Neural cell (in vitro differentiated cells): ENCODE measurements at regions not wholly inside any gene's neighbourhood (a gene's known extent, or its start where the extent isn't known, plus 50 kb on each side); places are given as distances from the start of the nearest gene placed in this dataset.

Source experiments
- CTCF ChIP-seq: fragments of 450-650 bp; IDR thresholded peaks from 2 replicates; pipeline ENCODE4 v1.5.1; 2014; ENCODE audit warnings: antibody characterized with exemption, mild to moderate bottlenecking, moderate library complexity; ENCODE audit not compliant: poor library complexity, severe bottlenecking
- EP300 ChIP-seq: fragments of 450-650 bp; conservative IDR thresholded peaks from 2 replicates; pipeline ENCODE4 v1.6.1; 2014; ENCODE audit warnings: antibody characterized with exemption, mild to moderate bottlenecking, moderate library complexity; ENCODE audit not compliant: poor library complexity, severe bottlenecking
- EZH2 ChIP-seq: fragments of 200-600, 300-800 bp; shearing (Covaris generic), sonication (generic); IDR thresholded peaks from 2 replicates; pipeline ENCODE4 v1.6.1; 2014; ENCODE audit warnings: antibody characterized with exemption, low read length, borderline replicate concordance, mild to moderate bottlenecking; ENCODE audit not compliant: insufficient read depth, poor library complexity, severe bottlenecking
- MXI1 ChIP-seq: fragments of 450-650 bp; conservative IDR thresholded peaks from 2 replicates; pipeline ENCODE4 v1.6.1; 2014; ENCODE audit warnings: antibody characterized with exemption, mild to moderate bottlenecking; ENCODE audit not compliant: poor library complexity, severe bottlenecking
- POLR2AphosphoS5 ChIP-seq: IDR thresholded peaks from 2 replicates; pipeline ENCODE4 v1.6.1; 2012
- RAD21 ChIP-seq: fragments of 450-650 bp; conservative IDR thresholded peaks from 2 replicates; pipeline ENCODE4 v1.6.1; 2014; ENCODE audit warnings: antibody characterized with exemption, mild to moderate bottlenecking, moderate library complexity
- REST ChIP-seq: IDR thresholded peaks from 2 replicates; pipeline ENCODE4 v1.6.1; 2012; ENCODE audit warnings: borderline replicate concordance
- TAF1 ChIP-seq: IDR thresholded peaks from 2 replicates; pipeline ENCODE4 v1.6.1; 2012; ENCODE audit warnings: low read depth

- TF ChIP-seq CTCF (no peak), REST (no peak), TAF1 (no peak), MXI1 (no peak), POLR2AphosphoS5 (no peak), EP300 (no peak), EZH2 (no peak), RAD21 (no peak)
Measured at GRCh38 chr5:57386958-57387357, 95.7 kb downstream of the ACTBL2 start.
